A673 (cell line): ENCODE measurements at regions not wholly inside any gene's neighbourhood (a gene's known extent, or its start where the extent isn't known, plus 50 kb on each side); places are given as distances from the start of the nearest gene placed in this dataset.
A peak's percentile ranks its signal among the peaks of the same experiment; 100 is the strongest.

Experiments
- BruUV-seq: library from RNA; stranded (reverse); fragments of 400-500 nt; replicated peaks from 2 replicates; lab custom pipeline; 2021; lab: Mats Ljungman, UMichigan
- CTCF ChIA-PET: fragments of 300-600 bp; sonication (Branson Sonifier 250); formaldehyde crosslinking; loops from one replicate; lab custom pipeline; 2022; ENCODE audit warnings: antibody characterized with exemption; lab: Charles Lee
- POLR2A ChIA-PET: fragments of 300-600 bp; sonication (Branson Sonifier 250); formaldehyde crosslinking; loops from one replicate; lab custom pipeline; 2022; ENCODE audit warnings: antibody characterized with exemption; ENCODE audit not compliant: low non-redundant PET; lab: Charles Lee
- DNase-seq: peaks from one replicate; pipeline ENCODE4 v3.0.0-alpha.2; 2015; ENCODE audit warnings: low spot score
- H3K27ac ChIP-seq: fragments of 200-600 bp; sonication (generic); 2 replicates; pipeline ENCODE4 v1.5.1; 2016; ENCODE audit warnings: mixed run types, low read depth, mild to moderate bottlenecking, mixed read lengths, antibody characterized with exemption, low read length; ENCODE audit not compliant: poor library complexity, severe bottlenecking
- H3K27me3 ChIP-seq: fragments of 200-600 bp; sonication (generic); replicated peaks from 2 replicates; pipeline ENCODE4 v1.6.1; 2017; ENCODE audit warnings: mixed run types, low read depth, mild to moderate bottlenecking, mixed read lengths, antibody characterized with exemption, low read length; ENCODE audit not compliant: insufficient read depth, poor library complexity
- H3K36me3 ChIP-seq: fragments of 200-600 bp; sonication (generic); 2 replicates; pipeline ENCODE4 v1.6.1; 2016; ENCODE audit warnings: mixed run types, mild to moderate bottlenecking, mixed read lengths, antibody characterized with exemption, low read length; ENCODE audit not compliant: insufficient read depth, poor library complexity, severe bottlenecking
- H3K4me1 ChIP-seq: fragments of 200-600 bp; sonication (generic); 2 replicates; pipeline ENCODE4 v1.6.1; 2017; ENCODE audit warnings: mixed run types, mild to moderate bottlenecking, mixed read lengths, antibody characterized with exemption, low read length; ENCODE audit not compliant: insufficient read depth, poor library complexity, severe bottlenecking
- H3K4me3 ChIP-seq: fragments of 200-600 bp; sonication (generic); 2 replicates; pipeline ENCODE4 v1.5.1; 2016; ENCODE audit warnings: low read depth, mixed run types, mild to moderate bottlenecking, mixed read lengths, low read length; ENCODE audit not compliant: poor library complexity, severe bottlenecking
- H3K9me3 ChIP-seq: fragments of 200-600 bp; sonication (generic); 2 replicates; pipeline ENCODE4 v1.6.1; 2016; ENCODE audit warnings: mixed run types, low read depth, mild to moderate bottlenecking, mixed read lengths, antibody characterized with exemption, low read length; ENCODE audit not compliant: poor library complexity, severe bottlenecking
- EZH2 ChIP-seq: fragments of 200-600 bp; sonication (generic); IDR thresholded peaks from 2 replicates; pipeline ENCODE4 v1.6.1; 2017; ENCODE audit warnings: borderline replicate concordance, low read depth, mild to moderate bottlenecking, mixed read lengths, antibody characterized with exemption, low read length; ENCODE audit not compliant: poor library complexity, severe bottlenecking
- intact Hi-C: fragments of 100-400 bp; cut with micrococcal nuclease; formaldehyde crosslinking; loops from one replicate; pipeline ENCODE4 v1.10.0; 2022; ENCODE audit not compliant: unreplicated experiment
- TF ChIP-seq, protein P1 (sequence below): fragments of 300-800, 200-600 bp; sonication (generic); conservative IDR thresholded peaks from 2 replicates; pipeline ENCODE4 v1.5.1; 2017; ENCODE audit warnings: low read depth, mild to moderate bottlenecking, antibody characterized with exemption, low read length, moderate library complexity, mixed read lengths

GRCh38 chr3:141669434-141669833 is 68.7 kb upstream of the RNF7 start:
- H3K4me1 ChIP-seq: no peaks in the 10 kb centered on the region
- intact Hi-C loops: no loop called here
- H3K27ac ChIP-seq: no peak overlapping the region
- TF ChIP-seq, protein P1, sequence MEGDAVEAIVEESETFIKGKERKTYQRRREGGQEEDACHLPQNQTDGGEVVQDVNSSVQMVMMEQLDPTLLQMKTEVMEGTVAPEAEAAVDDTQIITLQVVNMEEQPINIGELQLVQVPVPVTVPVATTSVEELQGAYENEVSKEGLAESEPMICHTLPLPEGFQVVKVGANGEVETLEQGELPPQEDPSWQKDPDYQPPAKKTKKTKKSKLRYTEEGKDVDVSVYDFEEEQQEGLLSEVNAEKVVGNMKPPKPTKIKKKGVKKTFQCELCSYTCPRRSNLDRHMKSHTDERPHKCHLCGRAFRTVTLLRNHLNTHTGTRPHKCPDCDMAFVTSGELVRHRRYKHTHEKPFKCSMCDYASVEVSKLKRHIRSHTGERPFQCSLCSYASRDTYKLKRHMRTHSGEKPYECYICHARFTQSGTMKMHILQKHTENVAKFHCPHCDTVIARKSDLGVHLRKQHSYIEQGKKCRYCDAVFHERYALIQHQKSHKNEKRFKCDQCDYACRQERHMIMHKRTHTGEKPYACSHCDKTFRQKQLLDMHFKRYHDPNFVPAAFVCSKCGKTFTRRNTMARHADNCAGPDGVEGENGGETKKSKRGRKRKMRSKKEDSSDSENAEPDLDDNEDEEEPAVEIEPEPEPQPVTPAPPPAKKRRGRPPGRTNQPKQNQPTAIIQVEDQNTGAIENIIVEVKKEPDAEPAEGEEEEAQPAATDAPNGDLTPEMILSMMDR: no peak
- TF ChIP-seq EZH2: no peak
- DNase-seq: no peak
- peaks cover 19% of the 10 kb centered on the region for H3K9me3 ChIP-seq
- ChIA-PET POLR2A (no interaction called here), CTCF (no interaction called here)
- no peaks in the 10 kb centered on the region for H3K27me3 ChIP-seq
- no TSS peak for BruUV-seq
- H3K4me3 ChIP-seq: no peak overlapping the region
- no peaks in the 10 kb centered on the region for H3K36me3 ChIP-seq

DNA sequence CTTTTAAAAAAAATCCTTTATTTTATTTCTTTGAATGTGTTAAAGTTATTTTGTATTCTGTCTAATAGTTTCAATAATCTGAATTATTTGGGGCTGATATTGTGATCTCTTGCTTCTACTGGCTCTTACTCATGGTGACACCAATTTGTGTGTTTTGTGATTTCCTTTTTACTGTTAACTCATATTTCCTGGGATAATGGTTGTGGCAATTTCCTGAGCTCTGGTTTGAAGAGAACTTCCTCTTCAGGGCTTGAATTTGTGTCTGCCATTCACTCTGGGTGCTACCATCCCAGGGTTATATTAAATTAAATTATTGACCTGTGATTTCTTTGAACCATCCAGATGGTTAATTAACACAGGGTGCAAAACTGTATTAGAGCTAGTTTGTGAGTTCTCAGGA is 60.4 kb upstream of the RNF7 start:
- POLR2A ChIA-PET: no interaction called here

GRCh38 chr3:141680620-141681389 is 57.3 kb upstream of the RNF7 start:
- no TSS peak for BruUV-seq
- intact Hi-C loops: no loop called here
- peak; percentile 75 for DNase-seq
- Histone ChIP-seq H3K4me1 (peaks cover 16% of the 10 kb centered on the region), H3K4me3 (no peak overlapping the region), H3K27ac (no peak overlapping the region), H3K36me3 (no peaks in the 10 kb centered on the region), H3K27me3 (no peaks in the 10 kb centered on the region), H3K9me3 (no peaks in the 10 kb centered on the region)
- no peak for TF ChIP-seq EZH2
- TF ChIP-seq, protein P1: no peak
- CTCF ChIA-PET: interaction anchor here (0.6 kb wide), 2 partner anchors 200 to 226 kb away, joined by 6 read pairs; no protein-coding TSS in a partner anchor
- POLR2A ChIA-PET: no interaction called here

More for the DNA sequence above, 60.4 kb upstream of the RNF7 start:
- H3K4me1 ChIP-seq: peaks cover 16% of the 10 kb centered on the region
- H3K36me3 ChIP-seq: no peaks in the 10 kb centered on the region
- no peak for DNase-seq
- no peaks in the 10 kb centered on the region for H3K27me3 ChIP-seq
- TF ChIP-seq, protein P1: no peak
- no peak for TF ChIP-seq EZH2
- H3K4me3 ChIP-seq: no peak overlapping the region
- intact Hi-C loops: no loop called here
- H3K9me3 ChIP-seq: no peaks in the 10 kb centered on the region
- H3K27ac ChIP-seq: no peak overlapping the region
- CTCF ChIA-PET: no interaction called here
- BruUV-seq: no TSS peak
